Tibial artery (tissue), 4 donors: ENCODE measurements at regions not wholly inside any gene's neighbourhood (a gene's known extent, or its start where the extent isn't known, plus 50 kb on each side); places are given as distances from the start of the nearest gene placed in this dataset.
A peak's percentile ranks its signal among the peaks of the same experiment; 100 is the strongest.
"Not testable (repeated sequence)": the region's sequence is repeated elsewhere in the genome, so short reads cannot be mapped to it uniquely, and the experiment has no call there.

ENCODE experiments used
- DNase-seq, 2 donors: peaks; one replicate each; pipeline ENCODE4 v3.0.0-alpha.2; 2019
- H3K27ac ChIP-seq, 2 donors: fragments of 200-600 bp; sonication (generic) in 1 of 2; 1 replicate in 1 of 2; 2 replicates in 1 of 2; pipeline ENCODE4 v1.5.1; 2018 to 2019; ENCODE audit warnings: mild to moderate bottlenecking in 1 of 2
- H3K27me3 ChIP-seq, 2 donors: fragments of 200-600 bp; sonication (generic) in 1 of 2; one replicate each; pipeline versions ENCODE4 v1.5.1 to v1.6.0; 2016 to 2019
- H3K36me3 ChIP-seq, 3 donors: fragments of 200-600 bp; sonication (generic) in 2 of 3; one replicate each; pipeline ENCODE4 v1.5.1; 2016 to 2019; ENCODE audit warnings: mild to moderate bottlenecking in 2 of 3
- H3K4me1 ChIP-seq, 4 donors: fragments of 200-600 bp; sonication (generic) in 2 of 4; 1 replicate in 3 of 4; 2 replicates in 1 of 4; pipeline ENCODE4 v1.5.1; 2016 to 2019
- H3K4me3 ChIP-seq, 2 donors: fragments of 200-600 bp; sonication (generic) in 1 of 2; 1 replicate in 1 of 2; 2 replicates in 1 of 2; pipeline ENCODE4 v1.5.1; 2018 to 2019; ENCODE audit warnings: mild to moderate bottlenecking in 2 of 2
- H3K9me3 ChIP-seq, 3 donors: fragments of 200-600 bp; sonication (generic) in 1 of 3; one replicate each; pipeline ENCODE4 v1.5.1; 2016 to 2019
- CTCF ChIP-seq, 2 experiments: fragments of 200-600 bp in 1 of 2; fragments of 450-650 bp in 1 of 2; IDR thresholded peaks; one replicate each; pipeline ENCODE4 v1.5.1; 2017 to 2019; ENCODE audit warnings: antibody characterized with exemption in 2 of 2, mild to moderate bottlenecking in 1 of 2, moderate library complexity in 1 of 2
- intact Hi-C: fragments of 100-400 bp; cut with DNase I; formaldehyde crosslinking; loops from one replicate; pipeline ENCODE4 v1.15.0; 2023; ENCODE audit warnings: low total_unique reads

GRCh38 chr10:46787321-46787615, 124.0 kb upstream of the PTPN20 start:
- intact Hi-C loops: no loop called here
- TF ChIP-seq CTCF (IDR thresholded peaks at IDR 0.05): no peak
- DNase-seq: no peak

DNA sequence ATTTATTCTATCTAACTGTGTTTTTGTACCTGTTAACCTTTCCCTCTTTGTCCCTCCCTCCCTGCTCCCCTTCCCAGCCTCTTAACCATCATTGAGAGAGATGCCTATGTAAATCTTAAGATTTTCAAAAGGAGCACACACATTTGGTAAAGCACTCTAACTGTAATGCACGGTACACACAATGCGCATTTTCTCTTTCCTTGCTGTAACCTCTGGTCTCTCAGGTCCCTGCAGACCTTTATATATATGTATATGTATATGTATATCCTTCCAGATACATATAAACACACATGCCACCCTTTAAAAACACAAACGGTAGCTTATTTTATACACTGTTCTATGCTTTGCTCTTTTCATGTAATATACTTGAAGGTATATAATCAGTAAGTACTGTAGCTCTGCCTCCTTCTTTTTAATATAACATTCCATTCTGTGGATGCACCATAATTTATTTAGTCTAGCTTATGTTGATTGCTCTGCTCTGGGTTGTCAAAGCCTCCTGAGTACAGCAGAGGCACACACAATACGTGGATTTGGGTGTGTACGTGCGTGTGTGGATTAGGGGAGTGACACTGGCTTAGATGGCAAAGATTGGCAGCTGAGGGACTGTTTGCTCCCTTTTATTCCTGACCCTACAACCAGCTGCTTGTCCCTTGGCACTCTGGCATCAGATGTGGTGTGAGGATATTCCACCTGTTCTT, 118.4 kb upstream of the PTPN20 start:
- H3K27ac ChIP-seq, H3K4me3 ChIP-seq, H3K9me3 ChIP-seq, intact Hi-C loops, H3K27me3 ChIP-seq, H3K4me1 ChIP-seq, DNase-seq: not testable (repeated sequence)
- H3K36me3 ChIP-seq: peaks cover 0 to 17% (median 8%) of the 10 kb centered on the region in 3 donors

More at GRCh38 chr10:46787321-46787615, 124.0 kb upstream of the PTPN20 start:
- Histone ChIP-seq H3K27ac (peak overlapping the region; percentile 77 to 81), H3K4me1 (peaks cover 0 to 4% (median 0%) of the 10 kb centered on the region in 4 donors), H3K4me3 (peak overlapping the region; percentile 63 to 71), H3K27me3 (no peaks in the 10 kb centered on the region), H3K9me3 (no peaks in the 10 kb centered on the region), H3K36me3 (peaks cover 0 to 4% (median 0%) of the 10 kb centered on the region in 3 donors)

DNA sequence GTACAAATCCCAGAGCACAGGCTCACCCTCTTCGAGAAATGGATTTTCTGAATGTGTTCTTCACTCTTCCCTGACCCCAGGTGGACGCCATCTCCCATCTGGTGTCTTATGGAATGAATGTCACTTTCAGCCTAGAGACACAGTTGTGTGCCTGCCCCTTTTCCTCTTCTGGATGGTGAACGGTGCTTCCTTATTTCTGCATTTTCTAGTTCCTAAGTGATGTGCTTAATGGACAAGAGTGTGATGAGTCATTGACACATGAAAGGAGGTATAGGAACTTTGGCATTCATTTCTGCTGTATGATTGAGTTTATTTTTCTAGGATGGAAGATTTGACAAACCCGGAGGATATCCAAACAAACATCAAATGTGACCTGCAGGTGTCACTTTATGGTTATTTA, 114.9 kb upstream of the PTPN20 start:
- peaks cover 0 to 21% (median 8%) of the 10 kb centered on the region in 3 donors for H3K36me3 ChIP-seq
- H3K9me3 ChIP-seq, H3K4me3 ChIP-seq, DNase-seq, intact Hi-C loops, H3K27me3 ChIP-seq, H3K4me1 ChIP-seq, H3K27ac ChIP-seq: not testable (repeated sequence)

GRCh38 chr10:46802010-46802409, 109.2 kb upstream of the PTPN20 start:
- DNase-seq, H3K27me3 ChIP-seq, H3K4me3 ChIP-seq, H3K27ac ChIP-seq, H3K9me3 ChIP-seq, intact Hi-C loops, H3K4me1 ChIP-seq: not testable (repeated sequence)
- peaks cover 0 to 15% (median 0%) of the 10 kb centered on the region in 3 donors for H3K36me3 ChIP-seq

- H3K36me3 ChIP-seq: peaks cover 0 to 15% (median 0%) of the 10 kb centered on the region in 3 donors
- H3K9me3 ChIP-seq, H3K27me3 ChIP-seq, H3K4me1 ChIP-seq, H3K27ac ChIP-seq, H3K4me3 ChIP-seq, DNase-seq, intact Hi-C loops: not testable (repeated sequence)
These were observed 108.1 kb upstream of the PTPN20 start for GRCh38 chr10:46803082-46803481.

GRCh38 chr10:46810222-46810621, 101.0 kb upstream of the PTPN20 start:
- H3K9me3 ChIP-seq, H3K4me3 ChIP-seq, DNase-seq, intact Hi-C loops, H3K36me3 ChIP-seq, H3K4me1 ChIP-seq, H3K27me3 ChIP-seq, H3K27ac ChIP-seq: not testable (repeated sequence)

GRCh38 chr10:46816126-46816525, 95.1 kb upstream of the PTPN20 start:
- H3K9me3 ChIP-seq, DNase-seq, H3K4me1 ChIP-seq, H3K36me3 ChIP-seq, H3K4me3 ChIP-seq, H3K27me3 ChIP-seq, intact Hi-C loops, H3K27ac ChIP-seq: not testable (repeated sequence)

DNA sequence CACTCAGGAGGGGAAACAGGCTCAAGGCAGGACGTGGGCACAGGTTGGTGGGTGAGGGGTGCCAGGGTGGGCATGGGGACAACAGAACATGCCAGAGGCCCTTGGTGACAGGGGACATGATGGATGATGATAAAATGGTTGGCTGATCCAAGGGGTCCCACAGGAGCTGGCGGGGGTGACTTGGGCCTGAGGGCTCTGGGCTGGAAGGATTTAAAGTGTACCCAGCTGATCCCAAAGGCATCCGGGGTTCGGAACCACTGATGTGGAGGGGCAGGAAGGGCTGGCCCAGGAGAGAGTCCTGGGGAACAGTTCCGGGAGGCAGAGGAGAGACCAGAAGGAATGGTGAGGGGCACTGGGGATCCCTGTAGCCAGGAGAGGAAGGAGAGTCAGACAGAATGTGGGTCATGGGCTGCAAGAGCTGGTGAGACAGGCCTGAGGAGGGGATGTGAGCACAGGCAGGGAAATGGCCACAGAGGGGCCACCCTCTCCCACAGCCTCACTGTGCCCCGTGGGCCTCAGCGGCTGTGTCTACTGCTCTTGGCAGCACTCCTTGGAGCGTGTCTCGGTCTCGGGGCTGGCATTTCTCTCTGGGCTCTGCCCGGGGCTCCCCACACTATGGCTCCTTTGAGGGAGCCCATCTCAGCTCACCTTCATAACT, 70.7 kb upstream of the PTPN20 start:
- H3K36me3 ChIP-seq, intact Hi-C loops, H3K9me3 ChIP-seq, H3K4me1 ChIP-seq, H3K27me3 ChIP-seq, H3K4me3 ChIP-seq, H3K27ac ChIP-seq, DNase-seq: not testable (repeated sequence)

GRCh38 chr10:46841051-46841593, 70.1 kb upstream of the PTPN20 start:
- not testable (repeated sequence) for H3K4me1 ChIP-seq

DNA sequence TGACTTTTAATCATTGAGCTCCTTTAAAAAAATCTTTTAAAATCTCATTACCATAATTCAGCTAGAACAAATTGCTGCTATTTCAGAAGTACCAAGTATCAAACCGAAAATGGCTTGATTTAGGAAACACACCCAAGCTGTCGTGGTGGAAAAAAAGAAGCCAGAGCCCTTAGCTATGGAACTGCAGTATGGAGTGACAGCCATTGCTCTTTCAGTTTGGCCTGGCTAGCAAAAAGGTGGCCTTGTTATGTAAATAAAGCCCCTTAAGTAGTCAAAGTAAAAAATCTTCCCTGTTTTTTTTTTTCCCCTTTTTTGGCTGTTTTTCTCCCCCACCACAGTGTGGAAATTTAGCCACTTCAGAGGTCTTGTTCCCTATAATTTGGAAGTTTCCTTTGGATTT, 66.0 kb upstream of the PTPN20 start:
- H3K4me3 ChIP-seq, H3K9me3 ChIP-seq, H3K27me3 ChIP-seq, intact Hi-C loops, H3K27ac ChIP-seq, H3K4me1 ChIP-seq, DNase-seq, H3K36me3 ChIP-seq: not testable (repeated sequence)

More at GRCh38 chr10:46841051-46841593, 70.1 kb upstream of the PTPN20 start:
- H3K4me3 ChIP-seq, H3K36me3 ChIP-seq, H3K27me3 ChIP-seq, DNase-seq, H3K27ac ChIP-seq, H3K9me3 ChIP-seq, intact Hi-C loops: not testable (repeated sequence)

DNA sequence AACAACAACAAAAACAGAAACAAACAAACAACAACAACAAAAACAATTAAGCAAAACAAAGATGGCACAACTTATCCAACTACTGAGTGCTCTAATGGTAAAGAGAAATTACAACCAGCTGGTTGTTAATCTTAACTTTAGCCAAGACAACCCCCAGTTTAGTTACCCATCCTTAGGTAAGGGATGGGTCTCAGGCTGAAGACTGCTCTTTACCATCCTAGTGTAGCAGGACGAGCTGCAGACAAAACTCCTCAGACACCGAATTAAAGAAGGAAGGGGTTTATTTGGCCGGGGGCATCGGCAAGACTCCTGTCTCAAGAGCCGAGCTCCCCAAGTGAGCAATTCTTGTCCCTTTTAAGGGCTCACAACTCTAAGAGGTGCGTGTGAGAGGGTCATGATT, 65.6 kb upstream of the PTPN20 start:
- H3K36me3 ChIP-seq, H3K9me3 ChIP-seq, H3K27me3 ChIP-seq, H3K4me3 ChIP-seq, H3K4me1 ChIP-seq, H3K27ac ChIP-seq, intact Hi-C loops, DNase-seq: not testable (repeated sequence)

GRCh38 chr10:46860753-46861152, 50.5 kb upstream of the PTPN20 start:
- H3K27ac ChIP-seq, H3K36me3 ChIP-seq, H3K4me3 ChIP-seq, H3K27me3 ChIP-seq, H3K9me3 ChIP-seq, H3K4me1 ChIP-seq, intact Hi-C loops, DNase-seq: not testable (repeated sequence)
